Ramos (cell line): ENCODE measurements at regions not wholly inside any gene's neighbourhood (a gene's known extent, or its start where the extent isn't known, plus 50 kb on each side); places are given as distances from the start of the nearest gene placed in this dataset.
"Not testable (repeated sequence)": the region's sequence is repeated elsewhere in the genome, so short reads cannot be mapped to it uniquely, and the experiment has no call there.

Experiments used
- in situ Hi-C: fragments of 300-500 bp; cut with MboI; formaldehyde crosslinking; loops from one replicate; pipeline ENCODE4 v1.14.3; 2022; ENCODE audit warnings: low sequenced_read_pairs; ENCODE audit not compliant: unreplicated experiment

DNA sequence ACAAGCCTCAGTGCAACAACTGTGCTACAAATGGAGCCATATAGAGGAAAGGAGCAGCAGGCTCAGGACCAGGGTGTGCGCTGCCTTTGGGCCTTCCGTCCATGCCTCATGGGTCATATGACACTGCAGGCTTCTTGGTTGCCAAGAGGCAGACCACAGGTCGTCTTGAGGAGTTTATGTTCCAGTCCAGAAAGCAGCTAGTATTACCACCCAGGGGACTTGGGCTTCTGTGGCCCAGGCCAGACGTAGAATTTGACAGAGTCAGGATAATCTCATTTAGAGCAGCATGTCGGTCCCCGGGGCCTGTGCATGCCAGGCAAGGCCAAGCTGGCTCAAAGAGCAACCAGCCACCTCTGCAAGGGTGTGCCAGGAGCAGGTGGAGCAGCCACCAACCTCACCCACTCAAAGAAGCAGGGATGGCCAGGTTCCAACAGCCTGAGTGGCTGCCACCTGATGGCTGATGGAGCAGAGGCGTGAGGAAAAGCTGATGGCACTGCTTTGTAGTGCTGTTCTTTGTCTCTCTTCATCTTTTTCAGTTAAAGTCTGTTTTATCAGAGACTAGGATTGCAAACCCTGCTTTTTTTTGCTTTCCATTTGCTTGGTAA, 109.1 kb downstream of the CCDC74A start:
- in situ Hi-C loops = not testable (repeated sequence)

- in situ Hi-C loops = not testable (repeated sequence)
These were observed 111.4 kb downstream of the CCDC74A start for GRCh38 chr2:131639001-131639620.

GRCh38 chr2:131641414-131642206, 113.9 kb downstream of the CCDC74A start:
- in situ Hi-C loops = no loop called here

- in situ Hi-C loops = not testable (repeated sequence)
These were observed 115.5 kb downstream of the CCDC74A start for GRCh38 chr2:131643180-131643579.

GRCh38 chr2:131645177-131645765, 117.6 kb downstream of the CCDC74A start:
- in situ Hi-C loops = no loop called here

- in situ Hi-C loops = not testable (repeated sequence)
These were observed 118.5 kb downstream of the CCDC74A start for GRCh38 chr2:131646220-131646619.

DNA sequence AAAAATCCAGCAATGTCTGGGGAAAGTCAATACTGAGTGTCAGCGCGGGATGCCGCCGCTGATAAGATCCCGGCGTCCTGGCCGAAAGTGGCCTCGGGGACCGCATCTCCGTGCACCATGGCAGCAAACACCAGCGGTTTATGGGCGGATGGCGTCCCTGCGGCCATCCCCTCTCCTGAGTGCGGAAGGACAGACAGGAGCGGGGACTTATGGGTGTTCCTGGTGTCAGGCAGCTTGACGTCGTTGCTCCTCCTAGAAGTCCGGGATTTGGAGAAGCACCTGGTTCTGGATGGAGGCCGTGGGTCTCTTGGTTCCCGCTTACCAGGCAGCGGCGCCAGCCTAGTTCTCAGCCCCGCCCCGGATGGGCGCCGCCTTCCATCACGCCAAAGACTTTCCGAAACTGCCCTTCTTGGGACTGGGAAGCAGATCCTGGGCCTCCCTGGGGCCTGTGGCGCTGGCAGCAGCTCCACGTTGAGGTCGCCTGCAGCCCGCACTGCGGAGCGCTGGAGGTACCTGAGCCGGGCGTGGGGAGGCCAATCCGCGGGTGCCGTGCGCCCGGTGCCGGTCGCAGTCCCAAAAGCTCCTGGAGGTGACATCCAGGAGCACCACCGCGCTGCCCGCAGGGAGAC, 119.1 kb downstream of the CCDC74A start:
- in situ Hi-C loops = no loop called here

GRCh38 chr2:131648565-131648964, 120.9 kb downstream of the CCDC74A start:
- in situ Hi-C loops = not testable (repeated sequence)

DNA sequence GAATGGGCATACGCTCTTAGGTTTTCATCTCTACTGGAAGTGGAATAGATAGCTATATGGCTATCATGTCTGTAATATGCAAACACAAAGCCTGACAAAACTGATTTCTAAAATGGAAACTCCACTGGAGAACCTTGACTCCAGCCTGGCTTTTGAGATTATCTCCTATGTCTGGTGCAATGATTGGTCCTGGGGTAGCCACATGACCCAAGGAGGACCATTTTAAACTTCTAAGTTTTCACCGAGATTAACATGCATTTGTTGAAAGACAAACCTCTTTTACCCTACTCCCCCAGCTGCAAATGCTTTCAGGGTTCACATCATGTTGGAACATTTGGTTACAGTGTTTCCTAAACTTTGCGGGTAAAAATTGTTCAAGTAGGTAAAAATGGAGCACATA, 124.6 kb downstream of the CCDC74A start:
- in situ Hi-C loops = loop anchor here (25.0 kb wide), 1 partner anchor 240 kb away; no protein-coding TSS in a partner anchor

DNA sequence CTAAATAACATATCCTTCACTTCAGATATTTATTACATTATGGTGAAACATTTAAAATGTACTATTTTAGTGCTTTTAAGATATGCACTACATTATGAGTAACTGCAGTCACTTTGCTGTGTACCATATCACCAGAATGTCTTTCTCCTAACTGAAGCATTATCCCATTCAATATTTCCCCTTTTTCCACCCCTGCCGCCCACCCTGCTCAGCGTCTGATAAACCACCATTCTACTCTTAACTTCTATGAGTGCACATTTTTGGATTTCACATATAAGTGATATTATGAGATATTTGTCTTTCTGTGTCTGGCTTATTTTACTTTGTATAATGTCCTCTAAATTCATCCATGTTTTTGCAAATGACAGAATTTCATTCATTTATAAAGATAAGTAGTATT, 126.4 kb downstream of the CCDC74A start:
- in situ Hi-C loops = loop anchor here (25.0 kb wide), 1 partner anchor 242 kb away; no protein-coding TSS in a partner anchor

- in situ Hi-C loops = loop anchor here (25.0 kb wide), 1 partner anchor 245 kb away; no protein-coding TSS in a partner anchor
These were observed 129.3 kb downstream of the CCDC74A start for GRCh38 chr2:131656816-131657633.

GRCh38 chr2:131657895-131658768, 130.4 kb downstream of the CCDC74A start:
- in situ Hi-C loops = loop anchor here (25.0 kb wide), 1 partner anchor 246 kb away; no protein-coding TSS in a partner anchor

DNA sequence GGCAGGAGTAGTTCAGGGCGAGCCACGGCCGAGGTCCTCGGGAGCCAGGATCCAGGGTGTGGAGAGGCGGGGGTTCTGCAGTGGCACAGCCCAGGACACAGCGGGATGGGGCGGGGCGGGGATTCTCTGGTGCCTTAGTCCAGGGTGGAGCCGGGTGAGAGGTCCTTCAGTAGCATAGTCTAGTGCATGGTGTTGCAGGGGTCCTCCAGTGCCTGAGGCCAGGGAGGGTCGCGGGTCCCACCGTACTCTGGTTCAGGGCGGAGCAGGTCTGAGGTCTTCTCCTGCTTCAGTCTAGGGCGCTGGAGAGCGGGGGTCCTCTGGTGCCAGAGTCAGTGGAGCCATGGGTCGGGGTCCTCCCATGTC, 131.1 kb downstream of the CCDC74A start:
- in situ Hi-C loops = loop anchor here (25.0 kb wide), 1 partner anchor 246 kb away; no protein-coding TSS in a partner anchor

GRCh38 chr2:131659168-131659572, 131.5 kb downstream of the CCDC74A start:
- in situ Hi-C loops = loop anchor here (25.0 kb wide), 1 partner anchor 247 kb away; no protein-coding TSS in a partner anchor

DNA sequence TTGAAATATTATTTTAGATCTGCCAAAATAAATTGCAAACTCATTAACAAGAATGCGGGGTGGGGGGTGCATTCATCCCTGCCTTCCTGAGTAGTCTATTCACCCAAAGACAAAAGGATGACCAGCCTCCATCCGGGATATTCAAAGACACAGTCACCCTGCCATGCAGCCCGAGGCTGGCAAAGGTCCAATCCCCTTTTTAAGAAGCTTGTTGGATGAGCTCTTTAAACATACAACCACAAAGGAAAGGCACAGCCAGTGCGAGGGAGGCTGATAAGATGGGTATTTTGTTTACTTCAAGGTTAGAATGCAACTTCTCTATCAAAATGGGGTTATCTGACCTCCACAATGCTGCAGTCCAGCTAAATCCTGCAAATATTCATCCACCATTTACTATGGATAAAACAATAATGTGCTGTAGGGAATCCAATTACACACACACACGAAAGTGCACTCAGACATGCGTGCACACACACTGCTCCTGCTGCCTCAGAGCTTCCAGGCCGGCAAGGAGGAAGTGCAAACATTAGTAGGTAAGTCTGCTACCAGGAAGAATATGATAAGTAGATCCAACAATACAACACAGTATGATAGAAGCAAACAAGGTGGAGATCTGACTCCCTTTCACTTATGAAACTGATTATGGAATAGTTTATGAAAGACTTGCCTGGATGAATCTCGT, 133.6 kb downstream of the CCDC74A start:
- in situ Hi-C loops = loop anchor here (25.0 kb wide), 1 partner anchor 249 kb away; no protein-coding TSS in a partner anchor

DNA sequence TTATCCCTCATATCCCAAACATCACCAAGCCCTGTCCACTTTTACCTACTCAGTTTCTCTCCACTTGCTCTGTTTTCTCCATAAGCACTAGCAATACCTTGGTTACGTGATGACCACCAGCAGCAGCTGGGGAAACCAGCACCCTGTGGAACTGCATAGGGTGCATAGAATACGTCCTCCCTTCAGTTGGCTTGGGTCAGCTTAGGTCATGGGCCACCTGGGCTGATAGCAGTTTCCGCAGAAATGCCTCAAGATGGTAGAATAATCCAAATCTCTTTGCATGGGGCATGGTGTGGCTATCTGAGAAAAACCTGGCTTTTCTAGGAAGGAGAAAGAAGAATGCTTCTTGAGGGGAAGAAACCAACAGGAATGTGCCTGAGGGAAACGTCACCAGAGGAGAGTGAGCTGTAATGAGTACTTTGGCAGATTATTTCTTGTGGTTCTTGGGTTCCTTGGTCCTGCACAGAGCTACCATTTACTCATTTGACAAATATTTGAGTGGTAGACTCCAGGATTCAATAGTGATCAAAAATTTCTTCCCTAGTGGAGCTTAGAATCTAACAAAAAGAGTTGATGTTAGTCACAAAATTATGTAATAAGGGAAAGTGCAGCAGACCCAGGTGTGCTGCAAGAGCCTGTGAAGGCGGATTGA, 134.3 kb downstream of the CCDC74A start:
- in situ Hi-C loops = loop anchor here (25.0 kb wide), 1 partner anchor 250 kb away; no protein-coding TSS in a partner anchor

GRCh38 chr2:131663501-131663900, 135.8 kb downstream of the CCDC74A start:
- in situ Hi-C loops = loop anchor here (25.0 kb wide), 1 partner anchor 251 kb away; no protein-coding TSS in a partner anchor
